ENCODE measurements at regions not wholly inside any gene's neighbourhood (a gene's known extent, or its start where the extent isn't known, plus 50 kb on each side); places are given as distances from the start of the nearest gene placed in this dataset.
"Not testable (repeated sequence)": the region's sequence is repeated elsewhere in the genome, so short reads cannot be mapped to it uniquely, and the experiment has no call there.

DNA sequence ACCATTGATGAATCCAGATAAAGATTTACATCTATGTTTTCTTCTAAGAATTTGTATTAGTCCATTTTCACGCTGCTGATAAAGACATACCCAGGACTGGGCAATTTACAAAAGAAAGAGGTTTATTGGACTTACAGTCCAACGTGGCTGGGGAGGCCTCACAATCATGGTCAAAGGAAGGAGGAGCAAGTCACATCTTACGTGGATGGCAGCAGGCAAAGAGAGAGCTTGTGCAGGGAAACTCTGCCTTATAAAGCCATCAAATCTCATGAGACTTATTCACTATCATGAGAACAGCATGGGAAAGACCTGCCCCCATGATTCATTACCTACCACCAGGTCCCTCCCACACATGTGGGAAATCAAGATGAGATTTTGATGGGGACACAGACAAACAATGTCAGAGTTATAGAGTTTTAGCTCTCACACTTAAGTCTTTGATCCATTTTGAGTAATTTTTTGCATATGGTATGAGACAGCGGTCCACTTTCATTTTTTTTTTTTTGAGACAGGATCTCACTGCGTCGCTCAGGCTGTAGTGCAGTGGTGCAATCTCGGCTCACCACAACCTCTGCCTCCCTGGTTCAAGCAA is 53.5 kb upstream of the JADE2 start:
- DNase-seq (ENCODE audit: low read depth in 1 of 2, low spot score in 1 of 2), result not testable (repeated sequence)

DNA sequence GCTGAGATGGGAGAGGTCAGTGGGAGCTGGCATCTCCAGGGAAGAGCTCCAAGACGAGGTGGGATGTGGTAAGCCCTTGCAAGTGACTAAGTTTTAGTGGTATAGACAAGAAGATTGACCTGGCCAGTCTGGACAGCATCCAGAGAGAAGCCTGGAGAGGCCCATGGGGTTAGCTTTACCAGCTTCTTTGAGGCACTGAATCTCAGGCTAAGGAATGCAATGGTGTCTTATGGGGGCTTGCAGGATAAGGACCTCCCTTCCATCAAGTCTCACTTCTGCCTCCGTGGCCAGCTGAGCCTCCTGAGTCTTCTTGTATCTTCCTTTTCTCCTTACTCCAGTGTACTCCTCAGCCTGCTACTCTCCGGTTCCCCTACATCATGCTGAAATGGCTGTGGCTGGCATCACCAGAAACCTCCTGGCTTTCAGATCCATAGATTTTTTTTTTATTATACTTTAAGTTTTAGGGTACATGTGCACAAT is 56.5 kb upstream of the JADE2 start:
- no peak for DNase-seq (ENCODE audit: low read depth in 1 of 2, low spot score in 1 of 2)

DNA sequence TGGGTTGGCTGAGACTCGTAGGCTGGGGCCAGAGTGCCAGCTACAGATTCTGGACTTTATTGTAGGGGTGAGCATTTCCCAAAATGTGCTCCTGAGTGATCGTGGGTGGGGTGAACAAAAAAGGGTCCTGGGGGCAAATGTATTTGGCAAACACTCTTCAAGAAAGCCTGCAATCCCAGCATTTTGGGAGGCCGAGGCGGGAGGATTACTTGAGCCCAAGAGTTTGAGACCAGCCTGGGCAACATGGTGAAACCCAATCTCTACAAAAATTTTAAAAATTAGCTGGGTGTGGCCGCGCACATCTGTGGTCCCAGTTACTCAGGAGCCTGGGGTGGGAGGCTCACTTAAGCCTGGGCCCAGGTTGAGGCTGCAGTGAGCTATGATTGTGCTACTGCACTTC is 55.5 kb upstream of the CDKN2AIPNL start:
- DNase-seq (ENCODE audit: low read depth in 1 of 2, low spot score in 1 of 2), result no peak

DNA sequence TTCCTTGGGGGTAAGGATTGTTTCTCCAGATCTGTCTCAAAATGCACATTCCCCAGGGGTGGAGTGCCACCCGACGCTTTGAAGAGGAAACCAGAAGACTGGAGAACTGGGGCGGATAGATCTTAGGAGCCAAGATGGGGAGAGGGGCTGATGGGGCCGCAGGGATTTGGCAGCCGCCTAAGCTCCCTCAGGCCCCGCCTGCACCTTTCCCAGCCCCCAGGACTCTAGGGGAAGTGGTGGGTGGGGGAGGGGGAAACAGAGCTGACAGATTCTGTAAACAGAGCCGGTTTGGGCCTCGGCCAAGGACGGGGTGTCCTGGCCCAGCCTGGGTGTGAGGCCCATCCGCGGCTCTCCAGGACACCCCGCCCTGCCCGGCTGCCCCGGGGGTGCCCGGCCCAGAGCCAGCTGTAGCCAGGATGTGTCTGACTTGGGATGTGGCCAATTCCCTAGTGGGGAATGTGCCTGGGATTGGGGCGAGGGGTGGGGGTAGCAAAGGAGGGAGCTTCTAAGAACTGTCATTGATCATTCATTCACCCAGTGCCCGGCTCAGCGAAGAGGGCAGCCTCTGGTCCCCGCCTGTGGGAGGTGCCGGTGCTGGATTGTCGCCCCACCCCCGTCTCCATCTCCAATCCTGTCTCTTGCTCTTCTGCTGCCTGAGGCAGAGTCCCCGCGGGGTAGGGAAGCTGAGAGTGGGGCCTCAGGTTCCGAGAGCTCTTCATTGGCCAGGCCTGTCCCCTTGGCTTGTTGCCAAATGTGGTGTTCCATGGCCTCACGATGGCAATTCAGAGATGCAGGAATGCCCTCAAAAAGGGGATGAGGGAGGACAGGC is 54.8 kb upstream of the CDKN2AIPNL start:
- DNase-seq (ENCODE audit: low read depth in 1 of 2, low spot score in 1 of 2), result peak; percentile 10 to 25

DNA sequence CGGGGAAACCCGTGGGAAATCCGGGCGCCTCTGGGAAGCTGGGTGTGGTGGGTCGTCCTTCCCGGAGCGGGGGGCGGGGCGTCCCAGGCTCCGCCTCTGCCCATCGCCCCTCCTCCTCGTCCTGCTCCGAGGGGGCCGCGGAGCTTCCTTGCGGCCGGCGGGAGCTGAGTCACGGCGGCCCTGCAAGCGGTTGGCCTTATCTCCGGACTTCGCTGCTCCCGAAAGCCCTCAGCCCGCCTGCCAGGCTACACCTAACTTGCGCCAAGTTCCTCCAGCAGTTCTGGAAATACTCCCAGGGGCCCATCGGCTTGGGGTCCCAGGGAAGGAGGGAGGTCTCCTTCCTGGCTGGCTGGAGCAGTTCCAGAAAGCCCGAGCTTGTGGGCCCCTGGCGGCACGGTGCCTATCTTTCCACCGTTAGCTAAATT is 54.1 kb upstream of the CDKN2AIPNL start:
- DNase-seq (ENCODE audit: low read depth in 1 of 2, low spot score in 1 of 2), result peak; percentile 13 to 29

DNA sequence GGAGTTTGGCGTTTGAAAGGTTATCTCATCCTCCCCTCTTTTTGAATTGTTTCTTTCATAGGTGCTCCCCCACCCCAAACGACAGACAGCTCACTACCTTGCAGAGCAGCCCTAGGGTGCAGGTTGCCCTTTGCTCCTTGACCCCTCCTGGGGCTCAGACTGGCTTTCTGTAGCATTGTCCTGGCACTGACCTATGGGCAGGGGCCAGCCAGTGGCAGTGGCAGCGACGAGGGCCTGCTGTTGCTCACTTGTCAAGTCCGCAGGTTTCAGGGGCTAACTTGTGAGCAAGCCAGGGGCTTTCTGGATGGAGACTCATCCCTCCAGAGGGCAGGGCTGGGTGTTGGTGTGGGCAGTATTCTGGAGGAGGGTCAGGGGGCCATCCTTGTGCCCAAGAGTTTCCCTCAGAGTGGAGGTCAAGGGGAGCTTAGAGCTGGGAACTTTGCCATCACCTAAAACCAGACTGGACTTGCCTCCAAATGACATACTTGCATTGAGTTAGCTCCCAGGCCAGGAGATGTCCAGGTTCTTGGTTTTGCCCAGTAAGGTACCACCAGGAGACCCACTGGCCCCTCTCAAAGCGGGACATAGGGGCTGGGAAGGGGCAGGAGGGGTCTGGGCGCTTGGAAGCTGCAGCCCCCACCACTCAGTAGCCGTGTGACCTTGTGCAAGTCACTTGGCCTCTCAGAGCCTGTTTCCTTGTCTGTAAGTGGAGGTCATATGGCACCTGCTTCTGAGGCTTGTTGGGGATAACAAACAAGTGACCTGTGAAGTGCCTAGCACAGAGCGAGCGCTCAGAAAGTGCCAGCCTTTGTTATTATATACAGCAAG is 53.5 kb upstream of the CDKN2AIPNL start:
- DNase-seq (ENCODE audit: low read depth in 1 of 2, low spot score in 1 of 2), result no peak

DNA sequence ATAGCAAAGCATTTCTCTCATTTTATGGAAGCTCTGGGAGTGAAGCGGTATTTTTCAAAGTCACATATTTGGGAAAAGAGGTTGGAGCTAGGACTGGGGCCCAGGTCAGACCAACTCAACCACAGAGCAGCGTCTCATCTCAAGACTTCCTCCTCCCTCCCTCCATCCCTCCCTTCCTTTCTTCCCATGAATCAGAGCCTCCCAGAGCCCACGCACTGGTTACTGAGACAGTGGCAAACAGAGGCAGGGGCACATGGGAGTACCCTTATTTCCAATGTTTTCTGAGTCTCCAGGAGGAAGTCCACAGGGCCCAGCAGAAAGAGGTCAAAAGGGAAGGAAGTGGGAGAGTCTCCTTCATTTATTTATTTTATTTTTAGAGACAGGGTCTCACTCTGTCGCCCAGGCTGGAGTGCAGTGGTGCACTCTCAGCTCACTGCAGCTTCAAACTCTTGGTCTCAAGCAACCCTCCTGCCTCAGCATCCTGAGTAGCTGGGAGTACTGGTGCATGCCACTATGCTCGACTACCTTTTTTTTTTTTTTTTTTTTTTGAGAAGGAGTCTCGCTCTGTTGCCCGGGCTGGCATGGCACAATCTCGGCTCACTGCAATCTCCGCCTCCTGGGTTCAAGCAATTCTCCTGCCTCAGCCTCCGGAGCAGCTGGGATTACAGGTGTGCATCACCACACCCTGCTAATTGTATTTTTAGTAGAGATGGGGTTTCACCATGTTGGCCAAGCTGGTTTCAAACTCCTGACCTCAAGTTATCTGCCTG is 52.5 kb upstream of the CDKN2AIPNL start:
- DNase-seq (ENCODE audit: low read depth in 1 of 2, low spot score in 1 of 2), result no peak

DNA sequence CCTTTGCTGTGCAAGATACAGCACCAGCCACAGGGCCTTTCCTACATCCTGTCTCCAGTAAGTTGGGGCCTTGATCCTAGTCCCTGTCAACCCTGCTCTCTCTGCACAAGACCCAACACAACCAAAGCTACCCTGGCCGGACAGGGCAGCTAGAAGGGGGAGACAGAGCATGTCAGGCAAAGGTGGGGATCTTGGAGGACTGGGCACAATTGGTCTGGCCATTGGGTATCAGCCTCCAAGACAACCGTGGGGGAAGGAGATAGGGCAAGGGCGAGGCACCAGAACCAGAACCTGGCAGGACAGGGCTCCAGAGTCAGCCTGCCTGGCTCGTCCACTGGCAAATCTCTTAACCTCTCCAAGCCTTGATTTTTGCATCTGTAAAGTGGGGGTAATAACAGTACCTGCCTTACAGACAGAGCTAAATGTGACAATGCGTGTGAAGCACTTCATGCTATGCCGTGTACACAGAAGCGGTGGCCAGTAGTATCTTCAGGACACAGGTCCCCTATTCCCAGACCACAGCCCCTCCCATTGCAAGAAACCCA is 51.6 kb upstream of the CDKN2AIPNL start:
- DNase-seq (ENCODE audit: low read depth in 1 of 2, low spot score in 1 of 2), result no peak

DNA sequence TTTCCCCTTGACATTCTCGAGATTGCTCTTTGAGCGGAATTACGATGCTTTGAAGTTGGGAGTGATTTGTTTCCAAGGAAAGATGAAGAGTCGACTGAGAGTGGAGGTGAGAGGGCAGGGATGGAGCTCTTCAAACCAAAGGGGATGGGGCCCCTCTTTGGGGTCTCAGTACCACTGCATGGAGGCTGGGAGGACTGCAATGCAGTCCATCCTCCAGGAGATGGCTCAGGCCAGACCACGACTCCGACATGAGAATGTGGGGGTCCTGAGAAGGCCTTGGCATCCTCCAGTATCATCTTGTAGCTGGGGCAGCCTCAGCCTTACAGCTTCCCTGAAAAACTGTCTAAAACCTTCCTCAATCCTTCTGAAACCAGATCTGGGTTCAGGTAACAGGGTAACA is 51.1 kb upstream of the CDKN2AIPNL start:
- DNase-seq (ENCODE audit: low read depth in 1 of 2, low spot score in 1 of 2), result no peak

DNA sequence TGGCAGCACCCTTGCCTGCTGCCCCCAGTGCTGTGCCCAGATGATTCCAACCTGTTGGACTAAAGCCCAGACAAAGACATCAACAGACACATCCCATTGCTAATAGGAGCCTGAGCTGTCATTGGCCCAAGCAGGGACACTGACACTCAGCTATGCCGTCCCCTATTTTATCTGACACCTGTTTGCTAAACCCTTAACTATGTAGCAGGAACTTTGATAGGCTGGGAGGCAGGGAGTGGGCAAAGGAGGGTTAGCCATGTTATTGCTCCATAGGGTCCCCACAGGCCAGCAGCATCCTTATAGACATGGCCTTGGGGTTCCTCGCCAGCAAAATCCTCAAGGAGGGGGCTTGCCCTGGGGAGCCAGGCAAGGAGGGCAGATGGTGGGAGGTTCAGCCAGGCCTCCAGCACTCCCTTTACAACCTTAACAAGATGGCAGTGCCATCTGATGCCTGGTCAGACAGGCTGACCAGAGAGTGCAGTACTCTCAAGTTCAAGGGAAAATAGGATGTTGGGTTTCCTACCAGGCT is 50.4 kb upstream of the CDKN2AIPNL start:
- DNase-seq (ENCODE audit: low read depth in 1 of 2, low spot score in 1 of 2), result no peak

Measured in activated CD4-positive, alpha-beta T cell treated with anti-CD3 and anti-CD28 coated beads, Interleukin-2, amount 50 U/mL, for 24 hours (primary cell).